ENCODE measurements at regions not wholly inside any gene's neighbourhood (a gene's known extent, or its start where the extent isn't known, plus 50 kb on each side); places are given as distances from the start of the nearest gene placed in this dataset.

GRCh38 chr4:152150214-152150613, 385.7 kb downstream of the FBXW7 start:
- POLR2A ChIA-PET = no interaction called here
- H3K27ac ChIP-seq (ENCODE audit: low read depth, low read length) = no peak overlapping the region
- peaks cover 6% of the 10 kb centered on the region for H3K27me3 ChIP-seq (ENCODE audit: control insufficient read depth, insufficient read depth, low read length)
- CTCF ChIA-PET = no interaction called here
- no peak overlapping the region for H3K4me3 ChIP-seq (ENCODE audit: low read depth, low read length)
- no peak for TF ChIP-seq CTCF (IDR thresholded peaks at IDR 0.05; ENCODE audit: low read depth, low read length)
- no peak for DNase-seq (ENCODE audit: low read depth, low spot score)
- H3K9me3 ChIP-seq (ENCODE audit: control insufficient read depth, insufficient read depth, low read length) = 0 out of 2 replicates have a peak, but pooled peaks cover 5% of the 10 kb centered on the region

GRCh38 chr4:152149745-152150144, 386.1 kb downstream of the FBXW7 start:
- Histone ChIP-seq H3K4me3 (ENCODE audit: low read depth, low read length) (no peak overlapping the region), H3K9me3 (ENCODE audit: control insufficient read depth, insufficient read depth, low read length) (0 out of 2 replicates have a peak, but pooled peaks cover 5% of the 10 kb centered on the region), H3K27me3 (ENCODE audit: control insufficient read depth, insufficient read depth, low read length) (peaks cover 2% of the 10 kb centered on the region), H3K27ac (ENCODE audit: low read depth, low read length) (no peak overlapping the region)
- CTCF ChIA-PET = no interaction called here
- POLR2A ChIA-PET = no interaction called here
- no peak for DNase-seq (ENCODE audit: low read depth, low spot score)
- no peak for TF ChIP-seq CTCF (IDR thresholded peaks at IDR 0.05; ENCODE audit: low read depth, low read length)

- no peak for DNase-seq (ENCODE audit: low read depth, low spot score)
- no peaks in the 10 kb centered on the region for H3K27me3 ChIP-seq (ENCODE audit: control insufficient read depth, insufficient read depth, low read length)
- H3K4me3 ChIP-seq (ENCODE audit: low read depth, low read length) = no peak overlapping the region
- ChIA-PET CTCF (no interaction called here), POLR2A (no interaction called here)
- TF ChIP-seq CTCF (IDR thresholded peaks at IDR 0.05; ENCODE audit: low read depth, low read length) = no peak
- no peak overlapping the region for H3K27ac ChIP-seq (ENCODE audit: low read depth, low read length)
- 0 out of 2 replicates have a peak, but pooled peaks cover 5% of the 10 kb centered on the region for H3K9me3 ChIP-seq (ENCODE audit: control insufficient read depth, insufficient read depth, low read length)
Measured at GRCh38 chr4:152148057-152148456, 387.2 kb upstream of the GATB start.

- H3K27me3 ChIP-seq (ENCODE audit: control insufficient read depth, insufficient read depth, low read length) = no peaks in the 10 kb centered on the region
- no peak for TF ChIP-seq CTCF (IDR thresholded peaks at IDR 0.05; ENCODE audit: low read depth, low read length)
- no peak overlapping the region for H3K27ac ChIP-seq (ENCODE audit: low read depth, low read length)
- ChIA-PET CTCF (no interaction called here), POLR2A (no interaction called here)
- DNase-seq (ENCODE audit: low read depth, low spot score) = no peak
- H3K9me3 ChIP-seq (ENCODE audit: control insufficient read depth, insufficient read depth, low read length) = 0 out of 2 replicates have a peak, but pooled peaks cover 5% of the 10 kb centered on the region
- no peak overlapping the region for H3K4me3 ChIP-seq (ENCODE audit: low read depth, low read length)
Measured at GRCh38 chr4:152146244-152146643, 385.4 kb upstream of the GATB start.

- no peaks in the 10 kb centered on the region for H3K27me3 ChIP-seq (ENCODE audit: control insufficient read depth, insufficient read depth, low read length)
- POLR2A ChIA-PET = no interaction called here
- 0 out of 2 replicates have a peak, but pooled peaks cover 5% of the 10 kb centered on the region for H3K9me3 ChIP-seq (ENCODE audit: control insufficient read depth, insufficient read depth, low read length)
- H3K27ac ChIP-seq (ENCODE audit: low read depth, low read length) = no peak overlapping the region
- no peak for DNase-seq (ENCODE audit: low read depth, low spot score)
- H3K4me3 ChIP-seq (ENCODE audit: low read depth, low read length) = no peak overlapping the region
- TF ChIP-seq CTCF (IDR thresholded peaks at IDR 0.05; ENCODE audit: low read depth, low read length) = no peak
- CTCF ChIA-PET = no interaction called here
Measured at GRCh38 chr4:152143806-152144205, 383.0 kb upstream of the GATB start.

All from AG04450 (cell line).